PC-9 (cell line): ENCODE measurements at regions not wholly inside any gene's neighbourhood (a gene's known extent, or its start where the extent isn't known, plus 50 kb on each side); places are given as distances from the start of the nearest gene placed in this dataset.
A peak's percentile ranks its signal among the peaks of the same experiment; 100 is the strongest.

Experiments
- BruUV-seq: library from RNA; stranded (reverse); fragments of 400-500 nt; replicated peaks from 2 replicates; lab custom pipeline; 2021; lab: Mats Ljungman, UMichigan
- CTCF ChIA-PET: fragments of 300-600 bp; sonication (Branson Sonifier 250); formaldehyde crosslinking; loops from one replicate; lab custom pipeline; 2022; ENCODE audit warnings: antibody characterized with exemption; lab: Charles Lee
- POLR2A ChIA-PET: fragments of 300-600 bp; sonication (Branson Sonifier 250); formaldehyde crosslinking; loops from one replicate; lab custom pipeline; 2022; ENCODE audit warnings: antibody characterized with exemption; ENCODE audit not compliant: unreplicated experiment; lab: Charles Lee
- DNase-seq, 2 experiments: peaks; one replicate each; pipeline versions ENCODE4 v3.0.0 to v3.0.0-alpha.2; 2015 to 2022; ENCODE audit warnings: mixed read lengths in 1 of 2
- H2AFZ ChIP-seq: fragments of 200-600 bp; sonication (generic); 2 replicates; pipeline ENCODE4 v1.8.1; 2017; ENCODE audit warnings: antibody characterized with exemption
- H3F3A ChIP-seq: fragments of 200-600 bp; sonication (generic); 2 replicates; pipeline ENCODE4 v1.8.1; 2017; ENCODE audit warnings: antibody characterized with exemption, mild to moderate bottlenecking, low read depth; ENCODE audit not compliant: insufficient read depth
- H3K27ac ChIP-seq: fragments of 200-600 bp; sonication (generic); 2 replicates; pipeline ENCODE4 v1.6.1; 2016; ENCODE audit warnings: mixed run types
- H3K27me3 ChIP-seq: fragments of 200-600 bp; sonication (generic); 2 replicates; pipeline ENCODE4 v1.6.1; 2016; ENCODE audit warnings: low read depth, mixed run types; ENCODE audit not compliant: insufficient read depth
- H3K36me3 ChIP-seq: fragments of 200-600 bp; sonication (generic); 2 replicates; pipeline ENCODE4 v1.6.1; 2016; ENCODE audit warnings: low read depth, mixed run types
- H3K4me1 ChIP-seq: fragments of 200-600 bp; sonication (generic); replicated peaks from 2 replicates; pipeline ENCODE4 v1.6.1; 2016; ENCODE audit warnings: mixed run types; ENCODE audit not compliant: insufficient read depth
- H3K4me2 ChIP-seq: fragments of 200-600 bp; sonication (generic); 2 replicates; pipeline ENCODE4 v1.6.1; 2017; ENCODE audit warnings: mixed run types
- H3K4me3 ChIP-seq: fragments of 200-600 bp; sonication (generic); 2 replicates; pipeline ENCODE4 v1.6.1; 2016; ENCODE audit warnings: mixed run types
- H3K79me2 ChIP-seq: fragments of 200-600 bp; sonication (generic); 2 replicates; pipeline ENCODE4 v1.6.1; 2017; ENCODE audit warnings: low read depth, mixed run types
- H3K9me2 ChIP-seq: fragments of 200-600 bp; sonication (generic); 2 replicates; pipeline ENCODE4 v1.8.1; 2017; ENCODE audit warnings: mild to moderate bottlenecking; ENCODE audit not compliant: insufficient read depth
- H3K9me3 ChIP-seq: fragments of 200-600 bp; sonication (generic); 2 replicates; pipeline ENCODE4 v1.8.1; 2016; ENCODE audit warnings: low read depth; ENCODE audit not compliant: insufficient read depth
- H4K20me1 ChIP-seq: fragments of 200-600 bp; sonication (generic); 2 replicates; pipeline ENCODE4 v1.8.1; 2017; ENCODE audit not compliant: insufficient read depth
- EZH2 ChIP-seq: fragments of 200-600 bp; sonication (generic); IDR thresholded peaks from 2 replicates; pipeline ENCODE4 v1.8.0; 2017; ENCODE audit warnings: antibody characterized with exemption, low read depth
- intact Hi-C: fragments of 100-400 bp; cut with micrococcal nuclease; formaldehyde crosslinking; loops from one replicate; pipeline ENCODE4 v1.10.0; 2022; ENCODE audit not compliant: unreplicated experiment
- TF ChIP-seq, protein P1 (sequence below): fragments of 200-600 bp; sonication (generic); conservative IDR thresholded peaks from 2 replicates; pipeline ENCODE4 v1.6.1; 2017; ENCODE audit warnings: mixed run types, antibody characterized with exemption, mild to moderate bottlenecking, moderate library complexity

DNA sequence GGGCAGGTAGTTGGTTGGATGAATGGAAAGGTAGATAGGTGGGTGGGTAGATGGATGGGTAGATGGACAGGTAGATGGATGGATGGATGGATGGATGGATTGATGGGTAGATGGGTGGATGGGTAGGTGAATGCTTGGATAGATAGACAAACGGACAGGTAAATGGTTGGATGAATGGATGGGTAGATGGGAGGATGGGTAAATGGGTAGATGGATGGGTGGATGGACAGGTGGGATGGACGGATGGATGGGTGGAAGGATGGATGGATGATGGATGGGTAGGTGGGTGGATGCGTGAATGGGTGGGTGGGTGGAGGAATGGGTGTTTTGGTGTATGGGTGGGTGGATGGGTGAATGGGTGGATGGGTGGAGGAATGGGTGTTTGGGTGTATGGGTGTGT lies 50.1 kb upstream of the ASAP2 start:
- H3K9me2 ChIP-seq, result no peaks in the 10 kb centered on the region
- no TSS peak for BruUV-seq
- no peak overlapping the region for H3K27ac ChIP-seq
- peaks cover 32% of the 10 kb centered on the region for H3F3A ChIP-seq
- no peak for DNase-seq
- ChIA-PET CTCF (no interaction called here), POLR2A (no interaction called here)
- no peaks in the 10 kb centered on the region for H3K27me3 ChIP-seq
- H3K79me2 ChIP-seq, result no peaks in the 10 kb centered on the region
- H3K9me3 ChIP-seq, result no peaks in the 10 kb centered on the region
- intact Hi-C loops, result no loop called here
- no peaks in the 10 kb centered on the region for H4K20me1 ChIP-seq
- H3K4me2 ChIP-seq, result no peak overlapping the region
- H3K4me1 ChIP-seq, result peaks cover 25% of the 10 kb centered on the region
- H3K36me3 ChIP-seq, result no peaks in the 10 kb centered on the region
- no peak overlapping the region for H3K4me3 ChIP-seq
- H2AFZ ChIP-seq, result no peak overlapping the region
- no peak for TF ChIP-seq EZH2
- TF ChIP-seq, protein P1, sequence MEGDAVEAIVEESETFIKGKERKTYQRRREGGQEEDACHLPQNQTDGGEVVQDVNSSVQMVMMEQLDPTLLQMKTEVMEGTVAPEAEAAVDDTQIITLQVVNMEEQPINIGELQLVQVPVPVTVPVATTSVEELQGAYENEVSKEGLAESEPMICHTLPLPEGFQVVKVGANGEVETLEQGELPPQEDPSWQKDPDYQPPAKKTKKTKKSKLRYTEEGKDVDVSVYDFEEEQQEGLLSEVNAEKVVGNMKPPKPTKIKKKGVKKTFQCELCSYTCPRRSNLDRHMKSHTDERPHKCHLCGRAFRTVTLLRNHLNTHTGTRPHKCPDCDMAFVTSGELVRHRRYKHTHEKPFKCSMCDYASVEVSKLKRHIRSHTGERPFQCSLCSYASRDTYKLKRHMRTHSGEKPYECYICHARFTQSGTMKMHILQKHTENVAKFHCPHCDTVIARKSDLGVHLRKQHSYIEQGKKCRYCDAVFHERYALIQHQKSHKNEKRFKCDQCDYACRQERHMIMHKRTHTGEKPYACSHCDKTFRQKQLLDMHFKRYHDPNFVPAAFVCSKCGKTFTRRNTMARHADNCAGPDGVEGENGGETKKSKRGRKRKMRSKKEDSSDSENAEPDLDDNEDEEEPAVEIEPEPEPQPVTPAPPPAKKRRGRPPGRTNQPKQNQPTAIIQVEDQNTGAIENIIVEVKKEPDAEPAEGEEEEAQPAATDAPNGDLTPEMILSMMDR, result no peak

DNA sequence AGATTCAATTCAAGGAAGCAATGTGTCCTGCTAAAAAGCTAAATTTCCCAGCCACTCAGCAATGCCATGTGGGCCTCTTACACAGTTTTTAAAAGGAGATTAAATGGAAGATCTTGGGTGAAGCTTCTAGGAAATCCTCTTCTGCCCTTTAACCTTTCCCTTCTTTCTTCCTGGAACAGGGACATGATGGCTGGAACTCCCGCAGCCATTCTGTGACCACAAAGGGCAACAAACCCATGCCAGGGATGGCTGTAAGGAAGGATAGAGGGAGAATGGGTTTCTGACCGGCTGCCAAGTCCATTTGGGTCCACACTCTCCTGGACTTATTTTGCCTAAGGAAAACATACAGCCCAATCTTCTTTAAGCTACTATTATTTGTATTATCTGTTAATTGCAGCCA lies 52.6 kb upstream of the ASAP2 start:
- Histone ChIP-seq H4K20me1 (no peaks in the 10 kb centered on the region), H3K9me3 (no peaks in the 10 kb centered on the region), H3K4me3 (peak overlapping the region; percentile 32; the same call in 1 of the 2 replicates), H3K36me3 (no peaks in the 10 kb centered on the region), H3K79me2 (no peaks in the 10 kb centered on the region), H3K27me3 (no peaks in the 10 kb centered on the region), H2AFZ (peak overlapping the region; percentile 54; the same call in 1 of the 2 replicates), H3K4me2 (peak overlapping the region; percentile 77), H3K9me2 (no peaks in the 10 kb centered on the region), H3K27ac (peak overlapping the region; percentile 89), H3F3A (peaks cover 32% of the 10 kb centered on the region), H3K4me1 (peaks cover 25% of the 10 kb centered on the region)
- TF ChIP-seq, protein P1, result no peak
- TF ChIP-seq EZH2, result no peak
- intact Hi-C loops, result no loop called here
- DNase-seq, result no peak
- BruUV-seq, result no TSS peak
- ChIA-PET POLR2A (interaction anchor here (0.7 kb wide), 1 partner anchor 10 kb away, joined by 4 read pairs; no protein-coding TSS in a partner anchor), CTCF (no interaction called here)

DNA sequence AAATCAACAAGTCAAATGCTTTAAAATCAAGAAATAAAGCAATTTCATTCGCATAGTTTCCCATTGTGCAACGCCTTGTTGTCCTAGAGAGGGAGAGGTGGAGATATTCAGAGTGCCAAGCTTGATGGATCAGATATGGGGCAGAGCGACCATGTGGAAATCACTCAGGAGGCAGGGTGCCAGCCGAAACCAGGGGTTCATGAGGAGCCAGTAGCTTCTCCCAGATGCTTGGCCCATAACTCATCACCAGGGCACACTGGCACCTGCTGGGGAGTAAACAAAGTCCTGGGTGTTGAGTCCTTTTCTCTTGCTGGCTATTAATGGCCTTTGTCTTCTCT lies 53.0 kb upstream of the ASAP2 start:
- H3K36me3 ChIP-seq, result no peaks in the 10 kb centered on the region
- peak; percentile 78 to 99 for DNase-seq
- CTCF ChIA-PET, result interaction anchor here (0.6 kb wide), 1 partner anchor 10 kb away, joined by 3 read pairs; no protein-coding TSS in a partner anchor

More for the DNA sequence above, 53.0 kb upstream of the ASAP2 start:
- no peak for TF ChIP-seq EZH2
- TF ChIP-seq, protein P1, result no peak
- peak overlapping the region; percentile 89 for H3K27ac ChIP-seq
- H3K9me3 ChIP-seq, result no peaks in the 10 kb centered on the region
- intact Hi-C loops, result loop anchor here (2.0 kb wide), 1 partner anchor 25 kb away; no protein-coding TSS in a partner anchor
- H3K4me3 ChIP-seq, result peak overlapping the region; percentile 32; the same call in 1 of the 2 replicates
- H3K4me2 ChIP-seq, result peak overlapping the region; percentile 77
- peaks cover 25% of the 10 kb centered on the region for H3K4me1 ChIP-seq
- BruUV-seq, result no TSS peak
- H3F3A ChIP-seq, result peaks cover 32% of the 10 kb centered on the region
- no peaks in the 10 kb centered on the region for H3K27me3 ChIP-seq
- H3K79me2 ChIP-seq, result no peaks in the 10 kb centered on the region
- H2AFZ ChIP-seq, result peak overlapping the region; percentile 54
- POLR2A ChIA-PET, result interaction anchor here (0.7 kb wide), 1 partner anchor 10 kb away, joined by 4 read pairs; no protein-coding TSS in a partner anchor
- no peaks in the 10 kb centered on the region for H4K20me1 ChIP-seq
- no peaks in the 10 kb centered on the region for H3K9me2 ChIP-seq
